GM20000 (cell line): ENCODE measurements at regions not wholly inside any gene's neighbourhood (a gene's known extent, or its start where the extent isn't known, plus 50 kb on each side); places are given as distances from the start of the nearest gene placed in this dataset.

Experiments
- DNase-seq: peaks from one replicate; pipeline ENCODE4 v3.0.0; 2012; ENCODE audit warnings: low spot score
- CTCF ChIP-seq: IDR thresholded peaks from 2 replicates; pipeline ENCODE4 v1.5.1; 2012; ENCODE audit warnings: mild to moderate bottlenecking, control low read depth; ENCODE audit errors: extremely low read depth, missing control alignments

DNA sequence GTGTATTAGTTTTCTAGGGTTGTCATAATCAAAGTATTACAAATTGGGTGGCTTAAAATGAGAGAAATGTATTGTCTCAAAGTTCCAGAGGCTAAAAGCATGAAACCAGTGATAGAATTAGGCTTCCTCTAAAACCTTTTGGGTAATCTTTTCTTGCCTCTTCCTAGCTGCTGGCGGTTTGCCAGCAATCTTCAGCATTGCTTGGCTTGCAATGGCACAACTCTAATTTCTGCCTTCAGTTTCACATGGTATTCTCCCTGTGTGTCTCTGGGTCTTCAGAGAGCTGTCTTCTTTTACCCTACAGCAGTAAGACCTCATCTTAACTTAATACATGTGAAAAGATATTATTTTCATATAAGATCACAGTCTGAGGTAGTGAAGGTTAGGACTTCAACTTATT is 479.1 kb upstream of the GJE1 start:
- TF ChIP-seq CTCF: no peak
- no peak for DNase-seq

- no peak for DNase-seq
- TF ChIP-seq CTCF: no peak
These were observed 490.8 kb upstream of the GJE1 start for GRCh38 chr6:141641951-141642350.

DNA sequence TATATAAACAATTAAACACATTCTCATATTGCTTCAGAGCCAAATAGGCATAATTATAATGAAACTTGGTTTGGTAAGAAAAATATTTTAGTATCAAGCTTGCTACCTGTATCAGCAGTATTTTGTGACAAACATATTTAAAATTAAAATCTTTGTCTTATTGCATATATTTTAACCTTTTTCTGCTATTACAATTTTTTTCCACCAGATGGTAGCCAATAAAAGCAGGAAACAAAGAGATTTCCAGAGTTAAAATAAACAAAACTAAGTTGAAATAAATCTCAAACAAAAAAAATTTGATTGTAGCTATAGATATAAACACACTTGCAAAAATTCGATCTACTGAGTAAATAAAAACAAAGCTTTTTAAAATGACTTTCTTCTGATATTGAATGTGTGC is 491.3 kb upstream of the GJE1 start:
- no peak for TF ChIP-seq CTCF
- DNase-seq: no peak

- no peak for DNase-seq
- TF ChIP-seq CTCF: no peak
These were observed 497.1 kb upstream of the GJE1 start for GRCh38 chr6:141635621-141636020.

- no peak for TF ChIP-seq CTCF
- DNase-seq: no peak
These were observed 498.5 kb upstream of the GJE1 start for GRCh38 chr6:141634269-141634668.

DNA sequence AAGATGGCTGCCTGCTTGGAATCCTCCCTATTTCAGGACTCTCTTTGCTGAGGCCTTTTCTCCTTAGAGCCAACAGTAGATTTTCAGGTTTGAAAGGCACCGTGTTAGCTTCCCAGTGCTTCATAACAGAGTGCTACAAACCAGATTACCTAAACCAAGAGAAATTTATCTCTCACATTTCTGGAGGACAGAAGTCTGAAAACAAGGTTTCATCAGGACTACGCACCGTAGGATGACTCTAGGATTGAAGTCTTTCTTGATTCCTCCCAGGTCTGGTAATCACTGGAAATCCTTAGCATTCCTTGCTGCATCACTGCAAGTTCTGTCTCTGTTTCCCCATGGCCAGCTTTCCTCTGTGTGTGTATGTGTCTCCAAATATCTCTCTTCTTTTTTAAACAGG is 508.4 kb upstream of the GJE1 start:
- no peak for DNase-seq
- no peak for TF ChIP-seq CTCF

DNA sequence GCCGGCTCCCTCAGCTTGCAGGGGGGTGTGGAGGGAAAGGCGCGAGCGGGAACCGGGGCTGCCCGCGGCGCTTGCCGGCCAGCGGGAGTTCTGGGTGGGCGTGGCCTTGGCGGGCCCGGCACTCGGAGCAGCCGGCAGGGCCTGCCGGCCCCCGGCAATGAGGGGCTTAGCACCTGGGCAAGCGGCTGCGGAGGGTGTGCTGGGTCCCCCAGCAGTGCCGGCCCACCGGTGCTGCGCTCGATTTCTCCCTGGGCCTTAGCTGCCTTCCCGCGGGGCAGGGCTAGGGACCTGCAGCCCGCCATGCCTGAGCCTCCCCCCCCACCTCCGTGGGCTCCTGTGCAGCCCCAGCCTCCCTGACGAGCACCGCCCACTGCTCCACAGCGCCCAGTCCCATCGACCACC is 514.5 kb upstream of the GJE1 start:
- TF ChIP-seq CTCF: no peak
- DNase-seq: no peak

DNA sequence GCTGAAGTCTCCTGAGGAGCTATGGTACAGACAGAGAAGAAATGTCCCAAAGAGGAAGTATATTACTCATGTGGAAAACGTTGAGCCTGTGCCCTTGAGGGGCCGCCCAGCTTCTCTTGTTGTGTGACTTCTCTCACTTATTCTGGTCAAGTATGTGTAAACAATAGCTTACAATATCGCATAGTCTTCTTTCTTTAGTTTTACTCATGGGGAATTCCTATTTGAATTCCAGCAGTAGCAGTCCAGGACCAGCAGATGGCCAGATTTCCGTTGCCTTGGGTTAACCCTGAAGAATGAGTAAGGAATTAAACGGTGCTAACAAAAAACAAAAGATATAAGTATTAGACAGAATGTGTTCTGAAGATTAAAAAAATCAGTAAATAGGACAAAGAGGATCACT is 522.0 kb upstream of the GJE1 start:
- TF ChIP-seq CTCF: no peak
- no peak for DNase-seq
